D721Med (cell line): ENCODE measurements at regions not wholly inside any gene's neighbourhood (a gene's known extent, or its start where the extent isn't known, plus 50 kb on each side); places are given as distances from the start of the nearest gene placed in this dataset.

Experiments used
- DNase-seq: peaks from one replicate; pipeline ENCODE4 v3.0.0; 2011; ENCODE audit warnings: low spot score; ENCODE audit not compliant: insufficient read length
- FAIRE-seq: peaks from 2 replicates; lab custom pipeline; 2011; peaks lifted over from hg19 to GRCh38; lab: Jason Lieb, UNC
- TF ChIP-seq, protein P1 (sequence below): IDR thresholded peaks from 2 replicates; pipeline ENCODE4 v1.5.1; 2012; ENCODE audit warnings: mild to moderate bottlenecking, control low read depth; ENCODE audit not compliant: insufficient read depth; ENCODE audit errors: missing control alignments

GRCh38 chr1:94680039-94680377, 138.4 kb upstream of the F3 start:
- FAIRE-seq: no peak
- TF ChIP-seq, protein P1, sequence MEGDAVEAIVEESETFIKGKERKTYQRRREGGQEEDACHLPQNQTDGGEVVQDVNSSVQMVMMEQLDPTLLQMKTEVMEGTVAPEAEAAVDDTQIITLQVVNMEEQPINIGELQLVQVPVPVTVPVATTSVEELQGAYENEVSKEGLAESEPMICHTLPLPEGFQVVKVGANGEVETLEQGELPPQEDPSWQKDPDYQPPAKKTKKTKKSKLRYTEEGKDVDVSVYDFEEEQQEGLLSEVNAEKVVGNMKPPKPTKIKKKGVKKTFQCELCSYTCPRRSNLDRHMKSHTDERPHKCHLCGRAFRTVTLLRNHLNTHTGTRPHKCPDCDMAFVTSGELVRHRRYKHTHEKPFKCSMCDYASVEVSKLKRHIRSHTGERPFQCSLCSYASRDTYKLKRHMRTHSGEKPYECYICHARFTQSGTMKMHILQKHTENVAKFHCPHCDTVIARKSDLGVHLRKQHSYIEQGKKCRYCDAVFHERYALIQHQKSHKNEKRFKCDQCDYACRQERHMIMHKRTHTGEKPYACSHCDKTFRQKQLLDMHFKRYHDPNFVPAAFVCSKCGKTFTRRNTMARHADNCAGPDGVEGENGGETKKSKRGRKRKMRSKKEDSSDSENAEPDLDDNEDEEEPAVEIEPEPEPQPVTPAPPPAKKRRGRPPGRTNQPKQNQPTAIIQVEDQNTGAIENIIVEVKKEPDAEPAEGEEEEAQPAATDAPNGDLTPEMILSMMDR: no peak
- no peak for DNase-seq

GRCh38 chr1:94679332-94680038, 137.9 kb upstream of the F3 start:
- TF ChIP-seq, protein P1: no peak
- FAIRE-seq: no peak
- no peak for DNase-seq

- TF ChIP-seq, protein P1: no peak
- DNase-seq: no peak
- FAIRE-seq: no peak
These were observed 136.8 kb upstream of the F3 start for GRCh38 chr1:94678202-94678848.

GRCh38 chr1:94677714-94678113, 136.2 kb upstream of the F3 start:
- DNase-seq: no peak
- TF ChIP-seq, protein P1: no peak
- no peak for FAIRE-seq

GRCh38 chr1:94677087-94677486, 135.5 kb upstream of the F3 start:
- DNase-seq: no peak
- no peak for FAIRE-seq
- TF ChIP-seq, protein P1: no peak

DNA sequence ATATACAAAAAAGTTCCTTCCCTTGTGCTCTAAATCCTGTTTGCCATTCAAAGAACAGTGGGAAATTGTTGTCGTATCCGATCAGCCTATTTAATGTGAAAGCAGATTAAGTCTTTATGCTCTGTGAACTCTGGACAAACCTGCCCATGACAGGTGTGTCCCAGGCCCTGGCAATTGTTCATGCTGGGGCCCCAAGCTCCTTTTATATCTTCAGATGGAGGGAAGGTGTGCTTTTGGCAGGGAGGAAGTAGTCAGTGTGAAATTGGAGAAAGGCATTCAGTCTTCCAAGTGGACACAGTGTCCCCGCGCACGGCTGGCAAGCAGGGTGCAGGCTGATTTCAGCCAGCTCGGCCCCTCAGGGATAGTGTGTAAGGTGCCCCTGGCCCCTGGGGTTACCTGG, 135.1 kb upstream of the F3 start:
- TF ChIP-seq, protein P1: no peak
- DNase-seq: no peak
- no peak for FAIRE-seq

DNA sequence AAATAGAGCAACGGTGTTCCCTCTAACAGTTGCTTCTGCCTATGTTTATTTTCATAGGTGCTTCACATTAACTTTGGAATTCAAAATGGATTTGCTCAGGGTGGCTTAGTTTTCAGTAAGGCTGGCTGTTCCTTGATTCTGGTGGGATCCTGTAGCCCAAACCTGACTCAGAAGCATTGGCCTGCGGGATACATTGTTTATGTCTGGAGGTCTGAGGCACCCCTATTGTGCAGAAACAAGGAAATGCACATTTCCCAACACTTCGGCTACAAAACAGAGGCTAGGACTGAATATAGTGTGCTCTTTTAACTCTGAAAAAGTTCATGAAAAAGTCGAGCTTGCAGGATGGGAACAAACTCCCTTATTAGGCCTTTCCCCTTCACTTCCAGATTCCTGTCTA, 133.8 kb upstream of the F3 start:
- FAIRE-seq (no peak), DNase-seq (no peak)
- TF ChIP-seq, protein P1: no peak
